ENCODE measurements at regions not wholly inside any gene's neighbourhood (a gene's known extent, or its start where the extent isn't known, plus 50 kb on each side); places are given as distances from the start of the nearest gene placed in this dataset.

DNA sequence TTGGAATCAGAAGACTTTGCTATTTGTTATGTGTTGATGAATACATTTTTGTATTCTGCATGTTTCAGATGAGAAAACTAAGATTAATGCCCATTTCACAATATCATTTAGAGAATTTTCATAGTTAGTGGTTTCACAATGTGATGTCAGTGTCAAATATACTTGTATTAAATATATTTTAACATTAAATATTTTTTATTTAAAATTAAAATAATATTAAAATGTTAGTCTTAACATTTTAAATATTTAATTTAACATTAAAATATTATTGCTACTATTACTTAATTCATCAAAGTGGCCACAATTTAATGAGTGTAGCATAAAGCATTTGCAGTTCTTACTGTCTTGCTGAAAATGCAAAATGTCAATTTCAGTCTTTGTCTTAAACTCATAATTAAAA, 478.8 kb downstream of the KCNJ2 start:
- H3K4me3 Mint-ChIP-seq: no peak overlapping the region
- H3K27ac Mint-ChIP-seq: no peak overlapping the region
- ATAC-seq (ENCODE audit: low read depth in 2 of 2) (no peak), DNase-seq (no peak)
- Histone ChIP-seq H3K9me3 (ENCODE audit: control insufficient read depth in 2 of 2, low read length in 2 of 2) (peaks cover 0 to 5% of the 10 kb centered on the region in 2 experiments), H3K4me1 (ENCODE audit: control insufficient read depth, insufficient read depth, low read length, poor library complexity, severe bottlenecking) (no peaks in the 10 kb centered on the region), H3K27ac (ENCODE audit: insufficient read depth, low read length, poor library complexity, severe bottlenecking) (no peak overlapping the region), H3K27me3 (ENCODE audit: control insufficient read depth, insufficient read depth, low read length) (no peaks in the 10 kb centered on the region), H3K36me3 (ENCODE audit: control insufficient read depth, insufficient read depth, low read length) (no peaks in the 10 kb centered on the region), H3K4me3 (ENCODE audit: low read depth, low read length) (no peak overlapping the region)
- peaks cover 0 to 9% (median 0%) of the 10 kb centered on the region in 7 donors for H3K9me3 Mint-ChIP-seq
- no peaks in the 10 kb centered on the region for H3K4me1 Mint-ChIP-seq
- H3K36me3 Mint-ChIP-seq: no peaks in the 10 kb centered on the region
- no peaks in the 10 kb centered on the region for H3K27me3 Mint-ChIP-seq

DNA sequence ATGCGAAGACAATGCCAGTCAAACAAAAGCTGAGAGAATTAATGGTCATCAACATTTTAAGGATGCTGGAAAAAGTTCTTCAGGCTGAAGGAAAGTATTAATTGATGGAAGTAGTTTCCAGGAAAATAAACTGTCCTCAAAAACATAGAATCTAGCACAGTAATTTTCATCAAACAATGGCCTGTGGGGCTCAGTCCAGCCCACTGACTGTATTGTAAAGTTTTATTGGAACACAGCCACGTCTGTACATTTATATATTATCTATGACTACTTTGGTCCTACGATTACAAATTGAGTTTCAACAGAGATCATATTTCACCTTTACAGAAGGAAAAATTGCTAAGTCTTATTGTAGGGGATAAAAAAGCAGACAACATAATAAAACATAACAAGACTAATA, 484.5 kb downstream of the KCNJ2 start:
- Histone ChIP-seq H3K9me3 (ENCODE audit: control insufficient read depth in 2 of 2, low read length in 2 of 2) (no peaks in the 10 kb centered on the region), H3K27me3 (ENCODE audit: control insufficient read depth, insufficient read depth, low read length) (no peaks in the 10 kb centered on the region), H3K4me1 (ENCODE audit: control insufficient read depth, insufficient read depth, low read length, poor library complexity, severe bottlenecking) (no peaks in the 10 kb centered on the region), H3K36me3 (ENCODE audit: control insufficient read depth, insufficient read depth, low read length) (no peaks in the 10 kb centered on the region), H3K4me3 (ENCODE audit: low read depth, low read length) (no peak overlapping the region), H3K27ac (ENCODE audit: insufficient read depth, low read length, poor library complexity, severe bottlenecking) (no peak overlapping the region)
- ATAC-seq (ENCODE audit: low read depth in 2 of 2): no peak
- H3K9me3 Mint-ChIP-seq: peaks cover 0 to 3% (median 0%) of the 10 kb centered on the region in 7 donors
- DNase-seq: no peak
- no peaks in the 10 kb centered on the region for H3K4me1 Mint-ChIP-seq
- H3K4me3 Mint-ChIP-seq: no peak overlapping the region
- H3K27me3 Mint-ChIP-seq: no peaks in the 10 kb centered on the region
- H3K27ac Mint-ChIP-seq: no peak overlapping the region
- no peaks in the 10 kb centered on the region for H3K36me3 Mint-ChIP-seq

DNA sequence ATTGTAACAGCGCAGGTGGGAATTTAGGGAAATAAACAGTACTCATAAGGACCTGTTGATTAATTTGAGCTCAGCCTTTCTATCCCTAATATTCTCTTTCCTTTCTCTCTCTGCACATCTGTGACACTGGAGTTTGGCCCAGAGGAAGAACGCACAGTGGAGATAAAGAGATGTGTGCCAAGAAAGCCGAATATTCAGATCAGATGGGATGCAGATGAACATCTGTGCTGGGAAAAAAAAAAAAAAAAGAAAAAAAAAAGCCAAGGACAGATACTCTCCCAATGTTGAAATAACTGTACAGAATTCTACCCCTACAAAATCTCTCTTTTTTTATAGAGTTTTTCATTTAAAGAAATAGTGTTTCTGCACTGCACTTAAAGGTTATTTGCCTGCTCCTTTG, 485.4 kb downstream of the KCNJ2 start:
- H3K4me1 Mint-ChIP-seq: no peaks in the 10 kb centered on the region
- no peak overlapping the region for H3K27ac Mint-ChIP-seq
- no peak overlapping the region for H3K4me3 Mint-ChIP-seq
- H3K9me3 Mint-ChIP-seq: peaks cover 0 to 3% (median 0%) of the 10 kb centered on the region in 7 donors
- DNase-seq: no peak
- no peak overlapping the region for H3K4me3 ChIP-seq (ENCODE audit: low read depth, low read length)
- no peak overlapping the region for H3K27ac ChIP-seq (ENCODE audit: insufficient read depth, low read length, poor library complexity, severe bottlenecking)
- H3K27me3 Mint-ChIP-seq: no peaks in the 10 kb centered on the region
- no peaks in the 10 kb centered on the region for H3K36me3 Mint-ChIP-seq
- H3K27me3 ChIP-seq (ENCODE audit: control insufficient read depth, insufficient read depth, low read length): no peaks in the 10 kb centered on the region
- H3K36me3 ChIP-seq (ENCODE audit: control insufficient read depth, insufficient read depth, low read length): no peaks in the 10 kb centered on the region
- no peak for ATAC-seq (ENCODE audit: low read depth in 2 of 2)
- H3K4me1 ChIP-seq (ENCODE audit: control insufficient read depth, insufficient read depth, low read length, poor library complexity, severe bottlenecking): no peaks in the 10 kb centered on the region
- no peaks in the 10 kb centered on the region for H3K9me3 ChIP-seq (ENCODE audit: control insufficient read depth in 2 of 2, low read length in 2 of 2)

GRCh38 chr17:70655176-70655958, 486.0 kb downstream of the KCNJ2 start:
- Histone ChIP-seq H3K27me3 (ENCODE audit: control insufficient read depth, insufficient read depth, low read length) (no peaks in the 10 kb centered on the region), H3K4me3 (ENCODE audit: low read depth, low read length) (no peak overlapping the region), H3K4me1 (ENCODE audit: control insufficient read depth, insufficient read depth, low read length, poor library complexity, severe bottlenecking) (no peaks in the 10 kb centered on the region), H3K27ac (ENCODE audit: insufficient read depth, low read length, poor library complexity, severe bottlenecking) (no peak overlapping the region), H3K36me3 (ENCODE audit: control insufficient read depth, insufficient read depth, low read length) (no peaks in the 10 kb centered on the region), H3K9me3 (ENCODE audit: control insufficient read depth in 2 of 2, low read length in 2 of 2) (no peaks in the 10 kb centered on the region)
- Mint-ChIP-seq H3K9me3 (peaks cover 0 to 3% (median 0%) of the 10 kb centered on the region in 7 donors), H3K36me3 (no peaks in the 10 kb centered on the region), H3K4me3 (no peak overlapping the region), H3K4me1 (no peaks in the 10 kb centered on the region), H3K27ac (no peak overlapping the region), H3K27me3 (no peaks in the 10 kb centered on the region)
- DNase-seq (no peak), ATAC-seq (ENCODE audit: low read depth in 2 of 2) (no peak)

DNA sequence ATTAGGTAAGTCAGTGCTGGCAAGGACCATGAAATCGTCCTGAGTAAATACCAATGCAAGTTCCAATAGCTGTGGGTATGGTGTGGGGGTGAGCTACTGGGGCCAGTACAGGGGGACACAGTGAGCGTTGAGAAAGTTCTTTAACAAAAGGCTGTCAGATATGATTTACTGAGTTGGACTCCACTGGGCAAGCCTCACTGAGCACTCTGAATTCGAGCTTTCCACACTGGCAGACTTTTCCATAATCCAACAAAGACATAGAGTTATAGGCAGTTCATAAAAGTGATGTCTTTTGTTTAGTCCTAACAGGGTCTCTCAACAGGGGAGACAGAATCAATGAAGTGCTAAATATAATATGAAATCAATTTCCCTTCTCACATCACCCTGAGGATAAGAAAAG, 489.0 kb downstream of the KCNJ2 start:
- H3K9me3 ChIP-seq (ENCODE audit: control insufficient read depth in 2 of 2, low read length in 2 of 2): no peaks in the 10 kb centered on the region

DNA sequence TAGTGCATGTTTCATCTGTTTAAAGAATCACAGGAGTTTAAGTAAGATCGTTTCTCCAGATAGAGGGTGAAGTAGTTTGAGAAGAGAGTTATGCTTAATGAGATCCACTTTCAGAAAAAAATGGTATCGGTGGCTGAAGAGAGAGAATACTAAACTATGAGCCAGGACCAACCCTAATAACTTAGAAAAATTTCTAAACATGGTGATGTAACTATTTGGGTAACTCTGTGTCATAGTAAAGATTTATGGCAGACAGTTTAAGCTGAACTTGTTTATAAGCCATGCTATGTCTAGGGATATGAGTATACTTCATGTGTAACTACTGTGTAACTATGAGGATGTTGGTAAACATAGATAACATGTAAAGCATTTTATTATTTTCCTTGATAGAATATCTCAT, 489.5 kb downstream of the KCNJ2 start:
- no peak for ATAC-seq (ENCODE audit: low read depth in 2 of 2)
- Histone ChIP-seq H3K4me1 (ENCODE audit: control insufficient read depth, insufficient read depth, low read length, poor library complexity, severe bottlenecking) (no peaks in the 10 kb centered on the region), H3K27me3 (ENCODE audit: control insufficient read depth, insufficient read depth, low read length) (no peaks in the 10 kb centered on the region), H3K4me3 (ENCODE audit: low read depth, low read length) (no peak overlapping the region), H3K36me3 (ENCODE audit: control insufficient read depth, insufficient read depth, low read length) (no peaks in the 10 kb centered on the region), H3K9me3 (ENCODE audit: control insufficient read depth in 2 of 2, low read length in 2 of 2) (no peaks in the 10 kb centered on the region), H3K27ac (ENCODE audit: insufficient read depth, low read length, poor library complexity, severe bottlenecking) (no peak overlapping the region)
- Mint-ChIP-seq H3K4me3 (no peak overlapping the region), H3K4me1 (no peaks in the 10 kb centered on the region), H3K27ac (no peak overlapping the region), H3K36me3 (no peaks in the 10 kb centered on the region), H3K27me3 (no peaks in the 10 kb centered on the region), H3K9me3 (peaks cover 0 to 4% (median 0%) of the 10 kb centered on the region in 7 donors)
- DNase-seq: no peak

More for the DNA sequence above, 489.0 kb downstream of the KCNJ2 start:
- Histone ChIP-seq H3K4me1 (ENCODE audit: control insufficient read depth, insufficient read depth, low read length, poor library complexity, severe bottlenecking) (no peaks in the 10 kb centered on the region), H3K4me3 (ENCODE audit: low read depth, low read length) (no peak overlapping the region), H3K36me3 (ENCODE audit: control insufficient read depth, insufficient read depth, low read length) (no peaks in the 10 kb centered on the region), H3K27me3 (ENCODE audit: control insufficient read depth, insufficient read depth, low read length) (no peaks in the 10 kb centered on the region), H3K27ac (ENCODE audit: insufficient read depth, low read length, poor library complexity, severe bottlenecking) (no peak overlapping the region)
- Mint-ChIP-seq H3K27me3 (no peaks in the 10 kb centered on the region), H3K9me3 (peaks cover 0 to 4% (median 0%) of the 10 kb centered on the region in 7 donors), H3K4me3 (no peak overlapping the region), H3K36me3 (no peaks in the 10 kb centered on the region), H3K4me1 (no peaks in the 10 kb centered on the region), H3K27ac (no peak overlapping the region)
- ATAC-seq (ENCODE audit: low read depth in 2 of 2) (no peak), DNase-seq (no peak)

DNA sequence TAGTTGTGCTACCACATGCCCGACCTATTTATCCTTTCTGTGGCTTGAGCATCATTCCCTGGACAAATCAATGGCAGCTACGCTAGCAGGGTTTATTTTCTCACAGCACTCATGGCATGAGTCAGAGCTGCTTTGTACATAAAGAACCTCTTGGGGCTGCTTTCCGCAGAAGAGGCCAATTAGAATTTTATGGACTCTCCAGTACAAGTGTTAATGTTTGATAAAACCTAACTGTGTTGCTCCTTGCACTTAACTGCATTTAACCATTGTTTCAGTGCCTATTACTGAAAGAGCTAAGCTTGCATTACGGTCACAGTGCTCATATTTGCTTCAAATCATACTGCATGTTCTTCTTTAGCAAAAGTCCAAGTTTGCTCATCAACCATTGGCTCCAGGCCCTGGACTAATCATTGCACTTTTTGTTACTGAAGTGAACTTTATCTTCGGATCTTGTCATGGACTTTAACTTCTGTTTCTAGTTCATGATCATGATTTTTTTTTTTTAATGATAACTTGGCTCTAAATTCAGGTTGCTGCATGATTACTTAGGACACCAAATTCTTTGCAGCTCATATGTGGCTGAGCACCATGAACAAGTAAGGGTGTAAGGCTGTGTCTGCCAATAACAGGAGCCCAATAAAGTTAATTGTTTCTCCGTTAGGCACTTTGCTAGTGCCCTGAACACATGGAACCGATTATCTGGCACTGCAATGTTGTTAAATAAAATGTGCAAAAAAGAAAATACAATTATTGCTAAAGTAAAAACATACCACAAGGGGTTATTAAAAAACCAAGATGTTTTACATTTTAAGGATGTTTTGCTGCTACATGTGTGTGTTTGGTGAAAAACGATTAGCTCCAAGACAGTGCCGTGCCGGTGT, 492.2 kb downstream of the KCNJ2 start:
- H3K4me1 ChIP-seq (ENCODE audit: control insufficient read depth, insufficient read depth, low read length, poor library complexity, severe bottlenecking): no peaks in the 10 kb centered on the region
- no peak for ATAC-seq (ENCODE audit: low read depth in 2 of 2)
- no peak overlapping the region for H3K4me3 Mint-ChIP-seq
- no peaks in the 10 kb centered on the region for H3K4me1 Mint-ChIP-seq
- H3K36me3 Mint-ChIP-seq: no peaks in the 10 kb centered on the region
- H3K9me3 Mint-ChIP-seq: peaks cover 0 to 4% (median 2%) of the 10 kb centered on the region in 7 donors
- no peak overlapping the region for H3K4me3 ChIP-seq (ENCODE audit: low read depth, low read length)
- no peaks in the 10 kb centered on the region for H3K27me3 ChIP-seq (ENCODE audit: control insufficient read depth, insufficient read depth, low read length)
- H3K9me3 ChIP-seq (ENCODE audit: control insufficient read depth in 2 of 2, low read length in 2 of 2): no peaks in the 10 kb centered on the region
- no peak overlapping the region for H3K27ac Mint-ChIP-seq
- H3K27ac ChIP-seq (ENCODE audit: insufficient read depth, low read length, poor library complexity, severe bottlenecking): no peak overlapping the region
- no peaks in the 10 kb centered on the region for H3K36me3 ChIP-seq (ENCODE audit: control insufficient read depth, insufficient read depth, low read length)
- H3K27me3 Mint-ChIP-seq: no peaks in the 10 kb centered on the region
- DNase-seq: no peak
